ENCODE measurements at regions not wholly inside any gene's neighbourhood (a gene's known extent, or its start where the extent isn't known, plus 50 kb on each side); places are given as distances from the start of the nearest gene placed in this dataset.

DNA sequence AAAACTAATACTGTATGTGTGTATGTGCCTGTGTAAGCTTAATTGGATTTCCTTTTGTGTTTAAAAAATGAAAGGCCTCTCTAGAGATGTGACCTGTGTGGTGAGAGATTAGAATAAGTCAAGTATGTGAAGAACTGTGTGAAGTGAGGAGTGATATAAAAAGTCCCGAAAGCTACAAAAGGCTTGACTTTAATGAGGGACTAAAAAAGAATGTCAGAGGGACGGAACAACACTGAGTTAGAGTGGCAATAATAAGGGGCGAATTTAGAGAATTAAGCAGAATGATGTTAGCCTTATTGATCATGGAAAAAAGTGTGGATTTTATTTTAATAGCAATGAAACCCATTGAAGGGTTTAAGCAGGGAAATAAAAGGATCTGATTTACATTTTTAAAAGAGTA is 1281.2 kb upstream of the ADGRB3 start:
- Histone ChIP-seq H3K4me3 (no peak overlapping the region), H3K79me2 (no peaks in the 10 kb centered on the region), H3K27me3 (no peaks in the 10 kb centered on the region), H3K36me3 (replicated peaks; ENCODE audit: insufficient read depth, low read depth) (no peaks in the 10 kb centered on the region), H3K9me2 (replicated peaks; ENCODE audit: insufficient read depth) (no peaks in the 10 kb centered on the region), H3K4me2 (no peak overlapping the region), H4K20me1 (ENCODE audit: insufficient read depth, poor library complexity, severe bottlenecking) (no peaks in the 10 kb centered on the region), H2AFZ (no peak overlapping the region), H3K4me1 (ENCODE audit: insufficient read depth) (no peaks in the 10 kb centered on the region), H3K9me3 (ENCODE audit: low read depth) (no peaks in the 10 kb centered on the region), H3K27ac (no peak overlapping the region)
- no peak for DNase-seq (ENCODE audit: low spot score)
- WGBS (ENCODE audit: low lambda C conversion rate, missing lambda C conversion rate) = 74% methylated on average over 3 of the region's 3 CpGs
- TF ChIP-seq EZH2phosphoT487 (IDR thresholded peaks at IDR 0.05; ENCODE audit: low read depth, severe bottlenecking, unreplicated experiment) (no peak), EZH2 (IDR thresholded peaks at IDR 0.05; ENCODE audit: borderline replicate concordance) (no peak)
- TF ChIP-seq, protein P1, sequence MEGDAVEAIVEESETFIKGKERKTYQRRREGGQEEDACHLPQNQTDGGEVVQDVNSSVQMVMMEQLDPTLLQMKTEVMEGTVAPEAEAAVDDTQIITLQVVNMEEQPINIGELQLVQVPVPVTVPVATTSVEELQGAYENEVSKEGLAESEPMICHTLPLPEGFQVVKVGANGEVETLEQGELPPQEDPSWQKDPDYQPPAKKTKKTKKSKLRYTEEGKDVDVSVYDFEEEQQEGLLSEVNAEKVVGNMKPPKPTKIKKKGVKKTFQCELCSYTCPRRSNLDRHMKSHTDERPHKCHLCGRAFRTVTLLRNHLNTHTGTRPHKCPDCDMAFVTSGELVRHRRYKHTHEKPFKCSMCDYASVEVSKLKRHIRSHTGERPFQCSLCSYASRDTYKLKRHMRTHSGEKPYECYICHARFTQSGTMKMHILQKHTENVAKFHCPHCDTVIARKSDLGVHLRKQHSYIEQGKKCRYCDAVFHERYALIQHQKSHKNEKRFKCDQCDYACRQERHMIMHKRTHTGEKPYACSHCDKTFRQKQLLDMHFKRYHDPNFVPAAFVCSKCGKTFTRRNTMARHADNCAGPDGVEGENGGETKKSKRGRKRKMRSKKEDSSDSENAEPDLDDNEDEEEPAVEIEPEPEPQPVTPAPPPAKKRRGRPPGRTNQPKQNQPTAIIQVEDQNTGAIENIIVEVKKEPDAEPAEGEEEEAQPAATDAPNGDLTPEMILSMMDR (IDR thresholded peaks at IDR 0.05; ENCODE audit: poor library complexity) = no peak

DNA sequence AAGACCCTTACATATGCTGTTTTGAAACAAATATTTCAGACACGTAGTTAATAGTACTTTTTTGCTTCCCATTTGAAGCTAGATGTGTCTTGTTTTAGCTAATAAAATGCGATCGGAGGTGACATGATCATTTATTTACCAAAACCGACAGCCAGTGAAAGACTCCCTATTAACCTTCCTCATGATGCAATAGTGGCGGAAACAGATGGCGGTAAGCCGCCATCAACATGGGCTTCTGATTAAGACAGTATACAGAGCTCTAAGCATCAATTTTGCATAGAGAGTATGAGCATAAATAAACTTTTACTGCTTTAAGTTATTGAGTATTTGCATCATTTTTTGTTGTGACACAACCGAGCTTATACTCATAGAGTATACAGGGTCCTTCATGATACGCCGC is 1282.4 kb upstream of the ADGRB3 start:
- Histone ChIP-seq H3K79me2 (no peaks in the 10 kb centered on the region), H3K27me3 (no peaks in the 10 kb centered on the region), H4K20me1 (ENCODE audit: insufficient read depth, poor library complexity, severe bottlenecking) (no peaks in the 10 kb centered on the region), H3K4me3 (no peak overlapping the region), H2AFZ (no peak overlapping the region), H3K4me2 (no peak overlapping the region), H3K36me3 (replicated peaks; ENCODE audit: insufficient read depth, low read depth) (no peaks in the 10 kb centered on the region), H3K9me2 (replicated peaks; ENCODE audit: insufficient read depth) (no peaks in the 10 kb centered on the region), H3K4me1 (ENCODE audit: insufficient read depth) (no peaks in the 10 kb centered on the region), H3K27ac (no peak overlapping the region), H3K9me3 (ENCODE audit: low read depth) (no peaks in the 10 kb centered on the region)
- WGBS (ENCODE audit: low lambda C conversion rate, missing lambda C conversion rate) = 83% methylated on average over 10 of the region's 10 CpGs
- DNase-seq (ENCODE audit: low spot score) = no peak
- TF ChIP-seq EZH2 (IDR thresholded peaks at IDR 0.05; ENCODE audit: borderline replicate concordance) (no peak), EZH2phosphoT487 (IDR thresholded peaks at IDR 0.05; ENCODE audit: low read depth, severe bottlenecking, unreplicated experiment) (no peak)
- TF ChIP-seq, protein P1 (IDR thresholded peaks at IDR 0.05; ENCODE audit: poor library complexity) = no peak

DNA sequence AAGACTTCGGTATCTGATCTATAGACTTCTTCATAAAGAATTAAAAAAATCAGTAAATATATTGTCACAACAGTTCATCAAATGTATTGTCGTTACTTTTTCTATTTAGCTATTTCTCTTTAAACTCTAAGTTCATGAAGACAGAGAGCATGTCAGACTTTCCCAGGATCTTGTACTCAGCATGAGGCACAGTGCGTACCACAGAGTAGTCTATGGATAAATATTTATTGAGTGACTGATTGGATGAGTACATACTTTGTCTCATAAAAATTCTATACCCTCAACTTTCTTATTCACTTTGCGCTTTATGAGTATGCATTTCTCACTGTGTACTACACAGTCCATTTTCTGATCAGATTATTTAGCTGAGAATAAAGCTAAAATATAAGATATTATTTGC is 1284.4 kb upstream of the ADGRB3 start:
- Histone ChIP-seq H2AFZ (no peak overlapping the region), H3K27me3 (no peaks in the 10 kb centered on the region), H4K20me1 (ENCODE audit: insufficient read depth, poor library complexity, severe bottlenecking) (no peaks in the 10 kb centered on the region), H3K4me3 (no peak overlapping the region), H3K79me2 (no peaks in the 10 kb centered on the region), H3K4me1 (ENCODE audit: insufficient read depth) (no peaks in the 10 kb centered on the region), H3K9me2 (replicated peaks; ENCODE audit: insufficient read depth) (no peaks in the 10 kb centered on the region), H3K36me3 (replicated peaks; ENCODE audit: insufficient read depth, low read depth) (no peaks in the 10 kb centered on the region), H3K27ac (no peak overlapping the region), H3K4me2 (no peak overlapping the region), H3K9me3 (ENCODE audit: low read depth) (no peaks in the 10 kb centered on the region)
- 82% methylated on average over 4 of the region's 4 CpGs for WGBS (ENCODE audit: low lambda C conversion rate, missing lambda C conversion rate)
- TF ChIP-seq, protein P1 (IDR thresholded peaks at IDR 0.05; ENCODE audit: poor library complexity) = no peak
- TF ChIP-seq EZH2 (IDR thresholded peaks at IDR 0.05; ENCODE audit: borderline replicate concordance) (no peak), EZH2phosphoT487 (IDR thresholded peaks at IDR 0.05; ENCODE audit: low read depth, severe bottlenecking, unreplicated experiment) (no peak)
- DNase-seq (ENCODE audit: low spot score) = no peak

DNA sequence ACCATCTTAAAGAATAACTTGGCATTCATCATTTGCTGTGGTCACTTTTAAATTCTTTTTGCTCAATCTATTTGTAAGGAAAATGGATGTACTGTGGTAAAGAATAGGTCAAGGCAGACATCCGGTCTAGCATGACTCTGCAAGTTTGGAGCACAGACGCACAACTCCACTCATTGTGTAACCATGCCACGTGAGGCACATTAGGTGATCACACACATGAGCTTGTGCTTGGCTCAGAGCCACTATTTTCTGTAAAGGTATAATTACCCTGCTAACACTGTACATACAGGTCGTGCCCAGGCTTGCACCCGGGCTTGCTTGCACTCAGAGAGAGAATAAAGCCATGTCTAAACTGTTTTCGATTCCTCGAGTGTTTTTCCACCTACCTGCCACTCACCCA is 1289.1 kb upstream of the ADGRB3 start:
- TF ChIP-seq, protein P1 (IDR thresholded peaks at IDR 0.05; ENCODE audit: poor library complexity) = no peak
- TF ChIP-seq EZH2phosphoT487 (IDR thresholded peaks at IDR 0.05; ENCODE audit: low read depth, severe bottlenecking, unreplicated experiment) (no peak), EZH2 (IDR thresholded peaks at IDR 0.05; ENCODE audit: borderline replicate concordance) (no peak)
- no peaks in the 10 kb centered on the region for H3K4me1 ChIP-seq (ENCODE audit: insufficient read depth)
- H3K4me2 ChIP-seq = no peak overlapping the region
- no peaks in the 10 kb centered on the region for H4K20me1 ChIP-seq (ENCODE audit: insufficient read depth, poor library complexity, severe bottlenecking)
- no peaks in the 10 kb centered on the region for H3K27me3 ChIP-seq
- H3K36me3 ChIP-seq (replicated peaks; ENCODE audit: insufficient read depth, low read depth) = no peaks in the 10 kb centered on the region
- no peak overlapping the region for H3K4me3 ChIP-seq
- no peaks in the 10 kb centered on the region for H3K9me2 ChIP-seq (replicated peaks; ENCODE audit: insufficient read depth)
- no peak overlapping the region for H2AFZ ChIP-seq
- 92% methylated on average over 7 of the region's 7 CpGs for WGBS (ENCODE audit: low lambda C conversion rate, missing lambda C conversion rate)
- no peaks in the 10 kb centered on the region for H3K79me2 ChIP-seq
- no peak overlapping the region for H3K27ac ChIP-seq
- DNase-seq (ENCODE audit: low spot score) = no peak
- no peaks in the 10 kb centered on the region for H3K9me3 ChIP-seq (ENCODE audit: low read depth)

Data from hepatocyte (in vitro differentiated cells).